ENCODE measurements at regions not wholly inside any gene's neighbourhood (a gene's known extent, or its start where the extent isn't known, plus 50 kb on each side); places are given as distances from the start of the nearest gene placed in this dataset.

- TF ChIP-seq HMG20B (CRISPR knock-in tag; conservative IDR thresholded peaks at IDR 0.05) (no peak), PRPF4 (IDR thresholded peaks at IDR 0.05; ENCODE audit: low read depth, low read length, poor library complexity, severe bottlenecking) (no peak), ZFP41 (CRISPR knock-in tag; IDR thresholded peaks at IDR 0.05; ENCODE audit: borderline replicate concordance) (no peak), CTCF (CRISPR knock-in tag; IDR thresholded peaks at IDR 0.05) (no peak), ZUFSP (CRISPR knock-in tag; IDR thresholded peaks at IDR 0.05; ENCODE audit: borderline replicate concordance) (no peak), POLR2A (IDR thresholded peaks at IDR 0.05; ENCODE audit: insufficient read depth in 1 of 2, low read depth in 2 of 2, low read length in 2 of 2) (no peak), MBD4 (IDR thresholded peaks at IDR 0.05; ENCODE audit: borderline replicate concordance, low read length) (no peak), FOXA1 (IDR thresholded peaks at IDR 0.05) (no peak), FOXA1 (CRISPR knock-in tag; IDR thresholded peaks at IDR 0.05) (no peak), CBX5 (CRISPR knock-in tag; IDR thresholded peaks at IDR 0.05; ENCODE audit: borderline replicate concordance) (no peak), JUNB (CRISPR knock-in tag; IDR thresholded peaks at IDR 0.05; ENCODE audit: borderline replicate concordance) (no peak), SSRP1 (CRISPR knock-in tag; IDR thresholded peaks at IDR 0.05) (no peak)
Observed at GRCh38 chr19:31908496-31909225, 436.7 kb upstream of the ZNF507 start.

All from HepG2 (cell line).